Astrocyte (in vitro differentiated cells and primary cell): ENCODE measurements at regions not wholly inside any gene's neighbourhood (a gene's known extent, or its start where the extent isn't known, plus 50 kb on each side); places are given as distances from the start of the nearest gene placed in this dataset.

Experiments used
- DNase-seq: peaks from one replicate; pipeline ENCODE4 v3.0.0-alpha.2; 2010; ENCODE audit warnings: low read depth
- FAIRE-seq: peaks from 2 replicates; lab custom pipeline; 2011; peaks lifted over from hg19 to GRCh38; lab: Jason Lieb, UNC
- H2AFZ ChIP-seq: 2 replicates; pipeline ENCODE4 v1.6.0; 2012; ENCODE audit warnings: low read depth, low read length, inconsistent platforms
- H3K27ac ChIP-seq: 2 replicates; pipeline ENCODE4 v1.5.1; 2011; ENCODE audit warnings: low read depth, low read length, inconsistent platforms
- H3K27me3 ChIP-seq: 2 replicates; pipeline ENCODE4 v1.6.0; 2011; ENCODE audit warnings: low read length, inconsistent platforms; ENCODE audit not compliant: insufficient read depth
- H3K36me3 ChIP-seq: 2 replicates; pipeline ENCODE4 v1.5.1; 2011; ENCODE audit warnings: low read length, inconsistent platforms; ENCODE audit not compliant: insufficient read depth
- H3K4me1 ChIP-seq: 2 replicates; pipeline ENCODE4 v1.5.1; 2011; ENCODE audit warnings: low read length, inconsistent platforms; ENCODE audit not compliant: insufficient read depth
- H3K4me2 ChIP-seq: 2 replicates; pipeline ENCODE4 v1.6.0; 2012; ENCODE audit warnings: low read length, inconsistent platforms
- H3K4me3 ChIP-seq: 2 replicates; pipeline ENCODE4 v1.5.1; 2011; ENCODE audit warnings: low read depth, mild to moderate bottlenecking, low read length, inconsistent platforms; ENCODE audit not compliant: insufficient read depth
- H3K79me2 ChIP-seq: 2 replicates; pipeline ENCODE4 v1.6.0; 2012; ENCODE audit warnings: mild to moderate bottlenecking, low read length, inconsistent platforms; ENCODE audit not compliant: insufficient read depth
- H3K9ac ChIP-seq: 2 replicates; pipeline ENCODE4 v1.6.0; 2012; ENCODE audit warnings: mild to moderate bottlenecking, low read length, inconsistent platforms
- H3K9me3 ChIP-seq: 2 replicates; pipeline ENCODE4 v1.5.1; 2012; ENCODE audit warnings: low read depth, mild to moderate bottlenecking, low read length, inconsistent platforms; ENCODE audit not compliant: insufficient read depth
- H4K20me1 ChIP-seq: 2 replicates; pipeline ENCODE4 v1.6.0; 2012; ENCODE audit warnings: low read length, inconsistent platforms; ENCODE audit not compliant: insufficient read depth
- H3K27ac Mint-ChIP-seq: one replicate; pipeline ENCODE4 v1.8.0; 2021; ENCODE audit warnings: mild to moderate bottlenecking, mixed read lengths; ENCODE audit not compliant: unreplicated experiment
- H3K27me3 Mint-ChIP-seq: one replicate; pipeline ENCODE4 v1.8.0; 2021; ENCODE audit warnings: low read depth, mixed read lengths; ENCODE audit not compliant: unreplicated experiment
- H3K36me3 Mint-ChIP-seq: one replicate; pipeline ENCODE4 v1.8.0; 2021; ENCODE audit warnings: low read depth, mixed read lengths; ENCODE audit not compliant: unreplicated experiment
- H3K4me1 Mint-ChIP-seq: one replicate; pipeline ENCODE4 v1.8.0; 2021; ENCODE audit warnings: low read depth, mixed read lengths; ENCODE audit not compliant: unreplicated experiment
- H3K4me3 Mint-ChIP-seq: one replicate; pipeline ENCODE4 v1.8.0; 2021; ENCODE audit warnings: mild to moderate bottlenecking, moderate library complexity, mixed read lengths; ENCODE audit not compliant: unreplicated experiment
- H3K9me3 Mint-ChIP-seq: one replicate; pipeline ENCODE4 v1.8.0; 2021; ENCODE audit warnings: mild to moderate bottlenecking, mixed read lengths; ENCODE audit not compliant: unreplicated experiment
- EZH2 ChIP-seq: IDR thresholded peaks from 2 replicates; pipeline ENCODE4 v1.6.1; 2012; ENCODE audit warnings: mild to moderate bottlenecking, low read length, inconsistent platforms; ENCODE audit not compliant: insufficient read depth
- TF ChIP-seq, protein P1 (sequence below): IDR thresholded peaks from 2 replicates; pipeline ENCODE4 v1.5.1; 2011; ENCODE audit warnings: low read depth, mild to moderate bottlenecking, inconsistent platforms, low read length, moderate library complexity; ENCODE audit not compliant: insufficient read depth

DNA sequence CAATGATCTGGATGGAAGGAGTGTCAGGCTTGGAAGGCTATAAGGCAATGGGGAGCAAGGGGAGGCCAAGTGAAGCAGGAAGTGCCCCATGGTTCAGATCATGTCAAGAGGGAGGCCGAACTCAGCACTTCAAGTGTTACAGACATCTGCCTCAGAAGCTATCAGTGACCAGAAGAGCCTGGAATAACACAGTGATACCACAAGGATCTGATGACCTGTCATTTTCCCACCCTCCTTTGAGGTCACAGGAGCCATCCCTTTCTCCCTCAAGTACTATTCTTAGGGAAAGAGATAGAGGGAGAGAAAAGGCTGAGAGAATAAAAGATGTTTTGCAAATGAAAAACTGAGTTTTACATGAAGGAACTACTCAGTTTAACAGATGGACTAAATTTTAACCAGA lies 454.8 kb downstream of the CSNK1G3 start:
- Histone ChIP-seq H3K36me3 (no peaks in the 10 kb centered on the region), H3K4me3 (no peak overlapping the region), H3K4me2 (no peak overlapping the region), H4K20me1 (no peaks in the 10 kb centered on the region), H2AFZ (no peak overlapping the region), H3K27ac (no peak overlapping the region), H3K27me3 (no peaks in the 10 kb centered on the region), H3K9ac (no peak overlapping the region), H3K4me1 (no peaks in the 10 kb centered on the region), H3K9me3 (no peaks in the 10 kb centered on the region), H3K79me2 (no peaks in the 10 kb centered on the region)
- no peak for DNase-seq
- H3K36me3 Mint-ChIP-seq, result peaks cover 2% of the 10 kb centered on the region
- H3K27ac Mint-ChIP-seq, result no peak overlapping the region
- H3K4me3 Mint-ChIP-seq, result no peak overlapping the region
- H3K27me3 Mint-ChIP-seq, result no peaks in the 10 kb centered on the region
- FAIRE-seq, result no peak
- no peaks in the 10 kb centered on the region for H3K4me1 Mint-ChIP-seq
- no peak for TF ChIP-seq EZH2
- TF ChIP-seq, protein P1, sequence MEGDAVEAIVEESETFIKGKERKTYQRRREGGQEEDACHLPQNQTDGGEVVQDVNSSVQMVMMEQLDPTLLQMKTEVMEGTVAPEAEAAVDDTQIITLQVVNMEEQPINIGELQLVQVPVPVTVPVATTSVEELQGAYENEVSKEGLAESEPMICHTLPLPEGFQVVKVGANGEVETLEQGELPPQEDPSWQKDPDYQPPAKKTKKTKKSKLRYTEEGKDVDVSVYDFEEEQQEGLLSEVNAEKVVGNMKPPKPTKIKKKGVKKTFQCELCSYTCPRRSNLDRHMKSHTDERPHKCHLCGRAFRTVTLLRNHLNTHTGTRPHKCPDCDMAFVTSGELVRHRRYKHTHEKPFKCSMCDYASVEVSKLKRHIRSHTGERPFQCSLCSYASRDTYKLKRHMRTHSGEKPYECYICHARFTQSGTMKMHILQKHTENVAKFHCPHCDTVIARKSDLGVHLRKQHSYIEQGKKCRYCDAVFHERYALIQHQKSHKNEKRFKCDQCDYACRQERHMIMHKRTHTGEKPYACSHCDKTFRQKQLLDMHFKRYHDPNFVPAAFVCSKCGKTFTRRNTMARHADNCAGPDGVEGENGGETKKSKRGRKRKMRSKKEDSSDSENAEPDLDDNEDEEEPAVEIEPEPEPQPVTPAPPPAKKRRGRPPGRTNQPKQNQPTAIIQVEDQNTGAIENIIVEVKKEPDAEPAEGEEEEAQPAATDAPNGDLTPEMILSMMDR, result no peak
- peaks cover 5% of the 10 kb centered on the region for H3K9me3 Mint-ChIP-seq

DNA sequence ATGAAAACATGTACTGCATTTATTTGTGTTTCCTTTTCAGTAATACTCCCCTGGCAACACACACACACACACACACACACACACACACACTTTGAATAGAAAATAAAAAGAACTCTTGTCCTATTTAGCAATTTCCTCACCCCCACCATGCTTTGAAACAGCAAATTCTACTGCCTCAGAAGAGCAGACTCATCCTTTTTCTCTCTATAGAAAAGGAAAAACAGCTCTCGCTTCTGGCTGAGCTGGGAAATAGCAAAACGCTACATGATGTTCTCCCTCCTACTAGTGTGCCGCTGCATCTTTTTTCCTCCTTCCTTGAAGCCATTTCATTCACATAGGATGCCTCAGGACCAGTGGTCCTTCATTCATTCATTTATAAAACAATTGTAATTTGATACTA lies 453.6 kb downstream of the CSNK1G3 start:
- no peak overlapping the region for H3K27ac Mint-ChIP-seq

DNA sequence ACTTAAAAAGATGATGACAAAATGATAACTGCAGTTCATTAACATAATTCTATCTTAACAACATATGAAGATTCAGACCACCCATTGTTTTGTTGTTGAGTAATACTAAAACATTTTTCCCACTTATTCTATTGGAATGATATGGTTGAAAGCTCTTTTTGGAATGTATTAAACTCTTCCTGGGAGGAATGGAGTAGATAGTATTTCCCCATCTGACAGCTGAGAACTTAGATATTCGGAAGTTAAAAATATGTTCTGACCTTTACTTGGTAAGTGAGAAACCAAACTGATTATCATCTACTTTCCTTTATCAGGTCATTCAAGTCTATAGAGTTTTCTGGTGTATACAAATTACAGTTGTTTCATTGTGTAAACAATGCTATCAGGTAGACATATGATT lies 452.9 kb downstream of the CSNK1G3 start:
- Histone ChIP-seq H3K9me3 (no peaks in the 10 kb centered on the region), H3K27me3 (no peaks in the 10 kb centered on the region), H3K4me1 (no peaks in the 10 kb centered on the region), H3K4me2 (no peak overlapping the region), H3K27ac (no peak overlapping the region), H3K9ac (no peak overlapping the region), H3K4me3 (no peak overlapping the region), H3K79me2 (no peaks in the 10 kb centered on the region), H4K20me1 (no peaks in the 10 kb centered on the region), H2AFZ (no peak overlapping the region), H3K36me3 (no peaks in the 10 kb centered on the region)
- peak; percentile 65 for FAIRE-seq
- no peak overlapping the region for H3K27ac Mint-ChIP-seq
- TF ChIP-seq, protein P1, result no peak
- TF ChIP-seq EZH2, result no peak
- H3K4me1 Mint-ChIP-seq, result no peaks in the 10 kb centered on the region
- no peaks in the 10 kb centered on the region for H3K27me3 Mint-ChIP-seq
- no peak overlapping the region for H3K4me3 Mint-ChIP-seq
- DNase-seq, result peak; percentile 30
- peaks cover 2% of the 10 kb centered on the region for H3K36me3 Mint-ChIP-seq
- H3K9me3 Mint-ChIP-seq, result peaks cover 5% of the 10 kb centered on the region

More for the DNA sequence above, 453.6 kb downstream of the CSNK1G3 start:
- Histone ChIP-seq H3K9me3 (no peaks in the 10 kb centered on the region), H4K20me1 (no peaks in the 10 kb centered on the region), H3K27me3 (no peaks in the 10 kb centered on the region), H3K36me3 (no peaks in the 10 kb centered on the region), H3K27ac (no peak overlapping the region), H2AFZ (no peak overlapping the region), H3K4me1 (no peaks in the 10 kb centered on the region), H3K4me2 (no peak overlapping the region), H3K79me2 (no peaks in the 10 kb centered on the region), H3K9ac (no peak overlapping the region), H3K4me3 (no peak overlapping the region)
- no peak for DNase-seq
- Mint-ChIP-seq H3K9me3 (peaks cover 5% of the 10 kb centered on the region), H3K36me3 (peaks cover 2% of the 10 kb centered on the region), H3K4me1 (no peaks in the 10 kb centered on the region), H3K4me3 (no peak overlapping the region), H3K27me3 (no peaks in the 10 kb centered on the region)
- TF ChIP-seq, protein P1, result no peak
- TF ChIP-seq EZH2, result no peak
- FAIRE-seq, result no peak
